ENCODE measurements at regions not wholly inside any gene's neighbourhood (a gene's known extent, or its start where the extent isn't known, plus 50 kb on each side); places are given as distances from the start of the nearest gene placed in this dataset.

GRCh38 chr15:63451671-63452315 is 52.6 kb upstream of the USP3 start:
- Histone ChIP-seq H3K9ac (ENCODE audit: low read length) (no peak overlapping the region), H3K4me1 (ENCODE audit: control insufficient read depth in 1 of 2, insufficient read depth in 2 of 2, low read length in 2 of 2) (peaks cover 8 to 16% of the 10 kb centered on the region in 2 experiments), H3K79me1 (ENCODE audit: low read length) (no peaks in the 10 kb centered on the region), H4K12ac (ENCODE audit: low read depth, low read length) (no peak overlapping the region), H3K27ac (ENCODE audit: low read depth, low read length) (no peak overlapping the region), H3K4ac (ENCODE audit: low read depth, low read length) (no peak overlapping the region), H3K14ac (ENCODE audit: low read length) (no peak overlapping the region), H4K8ac (ENCODE audit: low read depth, low read length) (no peak overlapping the region), H3K18ac (ENCODE audit: low read length) (no peak overlapping the region), H3K4me3 (ENCODE audit: low read depth, low read length) (no peak overlapping the region), H2BK12ac (ENCODE audit: low read length) (no peak overlapping the region), H3K27me3 (ENCODE audit: insufficient read depth, low read length) (no peaks in the 10 kb centered on the region), H3K9me3 (ENCODE audit: insufficient read depth, low read depth, low read length) (no peaks in the 10 kb centered on the region), H2AFZ (ENCODE audit: insufficient read depth, low read length, poor library complexity) (no peak overlapping the region), H3K4me2 (ENCODE audit: low read length) (no peak overlapping the region), H3K36me3 (ENCODE audit: control insufficient read depth in 1 of 2, insufficient read depth in 2 of 2, low read length in 2 of 2) (no peaks in the 10 kb centered on the region), H2BK5ac (ENCODE audit: low read depth, low read length, poor library complexity) (no peak overlapping the region), H4K91ac (ENCODE audit: low read depth, low read length) (no peak overlapping the region), H3K79me2 (ENCODE audit: control insufficient read depth, insufficient read depth, low read length, poor library complexity) (no peaks in the 10 kb centered on the region), H3K23ac (ENCODE audit: low read length) (no peak overlapping the region), H2BK120ac (ENCODE audit: insufficient read depth, low read length, poor library complexity) (no peak overlapping the region), H2AK5ac (ENCODE audit: low read length) (no peak overlapping the region)
- WGBS (ENCODE audit: extremely low coverage, insufficient coverage, insufficient read length): 100% methylated on average over 2 of the region's 5 CpGs
- no peak for DNase-seq

- H2BK5ac ChIP-seq (ENCODE audit: low read depth, low read length, poor library complexity): no peak overlapping the region
- no peak overlapping the region for H2BK12ac ChIP-seq (ENCODE audit: low read length)
- H2AK5ac ChIP-seq (ENCODE audit: low read length): no peak overlapping the region
- no peak overlapping the region for H3K4ac ChIP-seq (ENCODE audit: low read depth, low read length)
- no peak overlapping the region for H2BK120ac ChIP-seq (ENCODE audit: insufficient read depth, low read length, poor library complexity)
- no peak overlapping the region for H2AFZ ChIP-seq (ENCODE audit: insufficient read depth, low read length, poor library complexity)
- H3K4me1 ChIP-seq (ENCODE audit: control insufficient read depth in 1 of 2, insufficient read depth in 2 of 2, low read length in 2 of 2): peaks cover 5 to 12% of the 10 kb centered on the region in 2 experiments
- no peak overlapping the region for H3K27ac ChIP-seq (ENCODE audit: low read depth, low read length)
- DNase-seq: no peak
- H3K27me3 ChIP-seq (ENCODE audit: insufficient read depth, low read length): no peaks in the 10 kb centered on the region
- no peaks in the 10 kb centered on the region for H3K9me3 ChIP-seq (ENCODE audit: insufficient read depth, low read depth, low read length)
- no peaks in the 10 kb centered on the region for H3K36me3 ChIP-seq (ENCODE audit: control insufficient read depth in 1 of 2, insufficient read depth in 2 of 2, low read length in 2 of 2)
- no peak overlapping the region for H3K4me3 ChIP-seq (ENCODE audit: low read depth, low read length)
- no peak overlapping the region for H3K14ac ChIP-seq (ENCODE audit: low read length)
- WGBS (ENCODE audit: extremely low coverage, insufficient coverage, insufficient read length): no CpG with 5 or more reads among the region's 6 CpGs
- no peak overlapping the region for H4K91ac ChIP-seq (ENCODE audit: low read depth, low read length)
- no peaks in the 10 kb centered on the region for H3K79me1 ChIP-seq (ENCODE audit: low read length)
- H3K9ac ChIP-seq (ENCODE audit: low read length): no peak overlapping the region
- H3K23ac ChIP-seq (ENCODE audit: low read length): no peak overlapping the region
- no peak overlapping the region for H4K12ac ChIP-seq (ENCODE audit: low read depth, low read length)
- H4K8ac ChIP-seq (ENCODE audit: low read depth, low read length): no peak overlapping the region
- H3K79me2 ChIP-seq (ENCODE audit: control insufficient read depth, insufficient read depth, low read length, poor library complexity): no peaks in the 10 kb centered on the region
- H3K4me2 ChIP-seq (ENCODE audit: low read length): no peak overlapping the region
- no peak overlapping the region for H3K18ac ChIP-seq (ENCODE audit: low read length)
Observed at GRCh38 chr15:63452552-63453136, 51.7 kb upstream of the USP3 start.

- no peak overlapping the region for H3K23ac ChIP-seq (ENCODE audit: low read length)
- H2BK120ac ChIP-seq (ENCODE audit: insufficient read depth, low read length, poor library complexity): no peak overlapping the region
- no peaks in the 10 kb centered on the region for H3K79me2 ChIP-seq (ENCODE audit: control insufficient read depth, insufficient read depth, low read length, poor library complexity)
- no peak overlapping the region for H3K27ac ChIP-seq (ENCODE audit: low read depth, low read length)
- H3K4me2 ChIP-seq (ENCODE audit: low read length): no peak overlapping the region
- no peaks in the 10 kb centered on the region for H3K27me3 ChIP-seq (ENCODE audit: insufficient read depth, low read length)
- no peak overlapping the region for H3K9ac ChIP-seq (ENCODE audit: low read length)
- no peak overlapping the region for H4K12ac ChIP-seq (ENCODE audit: low read depth, low read length)
- no peak overlapping the region for H2BK5ac ChIP-seq (ENCODE audit: low read depth, low read length, poor library complexity)
- no peak overlapping the region for H2AK5ac ChIP-seq (ENCODE audit: low read length)
- no peaks in the 10 kb centered on the region for H3K9me3 ChIP-seq (ENCODE audit: insufficient read depth, low read depth, low read length)
- H3K36me3 ChIP-seq (ENCODE audit: control insufficient read depth in 1 of 2, insufficient read depth in 2 of 2, low read length in 2 of 2): no peaks in the 10 kb centered on the region
- H4K91ac ChIP-seq (ENCODE audit: low read depth, low read length): no peak overlapping the region
- peaks cover 5 to 11% of the 10 kb centered on the region in 2 experiments for H3K4me1 ChIP-seq (ENCODE audit: control insufficient read depth in 1 of 2, insufficient read depth in 2 of 2, low read length in 2 of 2)
- H3K79me1 ChIP-seq (ENCODE audit: low read length): no peaks in the 10 kb centered on the region
- no CpG with 5 or more reads among the region's 4 CpGs for WGBS (ENCODE audit: extremely low coverage, insufficient coverage, insufficient read length)
- H4K8ac ChIP-seq (ENCODE audit: low read depth, low read length): no peak overlapping the region
- no peak overlapping the region for H3K18ac ChIP-seq (ENCODE audit: low read length)
- DNase-seq: no peak
- H3K4ac ChIP-seq (ENCODE audit: low read depth, low read length): no peak overlapping the region
- H2AFZ ChIP-seq (ENCODE audit: insufficient read depth, low read length, poor library complexity): no peak overlapping the region
- no peak overlapping the region for H3K14ac ChIP-seq (ENCODE audit: low read length)
- no peak overlapping the region for H2BK12ac ChIP-seq (ENCODE audit: low read length)
- no peak overlapping the region for H3K4me3 ChIP-seq (ENCODE audit: low read depth, low read length)
Observed at GRCh38 chr15:63453186-63453905, 51.0 kb upstream of the USP3 start.

GRCh38 chr15:63454503-63455211 is 49.7 kb upstream of the USP3 start:
- Histone ChIP-seq H4K91ac (ENCODE audit: low read depth, low read length) (no peak overlapping the region), H2BK120ac (ENCODE audit: insufficient read depth, low read length, poor library complexity) (no peak overlapping the region), H3K4ac (ENCODE audit: low read depth, low read length) (no peak overlapping the region), H2BK5ac (ENCODE audit: low read depth, low read length, poor library complexity) (no peak overlapping the region), H3K4me2 (ENCODE audit: low read length) (no peak overlapping the region), H4K12ac (ENCODE audit: low read depth, low read length) (no peak overlapping the region), H2BK12ac (ENCODE audit: low read length) (no peak overlapping the region), H2AK5ac (ENCODE audit: low read length) (no peak overlapping the region), H3K36me3 (ENCODE audit: control insufficient read depth in 1 of 2, insufficient read depth in 2 of 2, low read length in 2 of 2) (no peaks in the 10 kb centered on the region), H3K79me2 (ENCODE audit: control insufficient read depth, insufficient read depth, low read length, poor library complexity) (no peaks in the 10 kb centered on the region), H4K8ac (ENCODE audit: low read depth, low read length) (no peak overlapping the region), H3K4me1 (ENCODE audit: control insufficient read depth in 1 of 2, insufficient read depth in 2 of 2, low read length in 2 of 2) (peaks cover 5 to 11% of the 10 kb centered on the region in 2 experiments), H3K18ac (ENCODE audit: low read length) (no peak overlapping the region), H2AFZ (ENCODE audit: insufficient read depth, low read length, poor library complexity) (no peak overlapping the region), H3K9ac (ENCODE audit: low read length) (no peak overlapping the region), H3K27ac (ENCODE audit: low read depth, low read length) (no peak overlapping the region), H3K79me1 (ENCODE audit: low read length) (no peaks in the 10 kb centered on the region), H3K9me3 (ENCODE audit: insufficient read depth, low read depth, low read length) (peaks cover 7% of the 10 kb centered on the region), H3K27me3 (ENCODE audit: insufficient read depth, low read length) (no peaks in the 10 kb centered on the region), H3K14ac (ENCODE audit: low read length) (no peak overlapping the region), H3K23ac (ENCODE audit: low read length) (no peak overlapping the region), H3K4me3 (ENCODE audit: low read depth, low read length) (no peak overlapping the region)
- no CpG with 5 or more reads among the region's 4 CpGs for WGBS (ENCODE audit: extremely low coverage, insufficient coverage, insufficient read length)
- DNase-seq: peak; percentile 27 to 71
